GM12865 (cell line): ENCODE measurements at regions not wholly inside any gene's neighbourhood (a gene's known extent, or its start where the extent isn't known, plus 50 kb on each side); places are given as distances from the start of the nearest gene placed in this dataset.
"Not testable (repeated sequence)": the region's sequence is repeated elsewhere in the genome, so short reads cannot be mapped to it uniquely, and the experiment has no call there.

Experiments used
- DNase-seq: peaks from one replicate; pipeline ENCODE4 v3.0.0; 2010; ENCODE audit warnings: low read depth
- H3K4me3 ChIP-seq: 2 replicates; pipeline ENCODE4 v1.5.1; 2011; ENCODE audit warnings: mild to moderate bottlenecking, low read depth, low read length, control low read depth
- TF ChIP-seq, protein P1 (sequence below): IDR thresholded peaks from 2 replicates; pipeline ENCODE4 v1.5.1; 2011; ENCODE audit warnings: low read length, control low read depth, low read depth, inconsistent platforms; ENCODE audit not compliant: insufficient read depth; ENCODE audit errors: missing control alignments

DNA sequence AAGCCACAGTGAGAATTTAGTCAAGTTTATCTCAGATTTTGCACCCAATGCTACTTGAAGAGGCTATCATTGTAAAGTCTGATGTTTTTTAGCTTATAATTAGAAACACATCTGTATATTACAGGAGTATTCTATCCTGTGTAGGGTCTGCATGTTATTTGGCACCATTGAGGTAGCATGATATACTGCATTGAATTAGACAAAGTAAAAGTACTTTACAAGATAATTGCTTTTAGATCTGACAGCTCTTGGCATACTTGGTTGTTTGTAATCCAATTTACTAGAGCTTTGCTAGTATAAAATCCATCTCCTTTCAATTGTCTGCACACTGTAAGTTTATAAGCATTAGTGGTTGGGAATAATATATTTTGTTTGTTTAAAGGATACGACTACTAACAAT is 714.3 kb downstream of the ANKRD7 start:
- TF ChIP-seq, protein P1, sequence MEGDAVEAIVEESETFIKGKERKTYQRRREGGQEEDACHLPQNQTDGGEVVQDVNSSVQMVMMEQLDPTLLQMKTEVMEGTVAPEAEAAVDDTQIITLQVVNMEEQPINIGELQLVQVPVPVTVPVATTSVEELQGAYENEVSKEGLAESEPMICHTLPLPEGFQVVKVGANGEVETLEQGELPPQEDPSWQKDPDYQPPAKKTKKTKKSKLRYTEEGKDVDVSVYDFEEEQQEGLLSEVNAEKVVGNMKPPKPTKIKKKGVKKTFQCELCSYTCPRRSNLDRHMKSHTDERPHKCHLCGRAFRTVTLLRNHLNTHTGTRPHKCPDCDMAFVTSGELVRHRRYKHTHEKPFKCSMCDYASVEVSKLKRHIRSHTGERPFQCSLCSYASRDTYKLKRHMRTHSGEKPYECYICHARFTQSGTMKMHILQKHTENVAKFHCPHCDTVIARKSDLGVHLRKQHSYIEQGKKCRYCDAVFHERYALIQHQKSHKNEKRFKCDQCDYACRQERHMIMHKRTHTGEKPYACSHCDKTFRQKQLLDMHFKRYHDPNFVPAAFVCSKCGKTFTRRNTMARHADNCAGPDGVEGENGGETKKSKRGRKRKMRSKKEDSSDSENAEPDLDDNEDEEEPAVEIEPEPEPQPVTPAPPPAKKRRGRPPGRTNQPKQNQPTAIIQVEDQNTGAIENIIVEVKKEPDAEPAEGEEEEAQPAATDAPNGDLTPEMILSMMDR, result no peak

GRCh38 chr7:118944271-118944670 is 719.8 kb downstream of the ANKRD7 start:
- H3K4me3 ChIP-seq, result no peak overlapping the region
- TF ChIP-seq, protein P1, result no peak
- no peak for DNase-seq

More for the DNA sequence above, 714.3 kb downstream of the ANKRD7 start:
- DNase-seq, result no peak
- H3K4me3 ChIP-seq, result no peak overlapping the region

DNA sequence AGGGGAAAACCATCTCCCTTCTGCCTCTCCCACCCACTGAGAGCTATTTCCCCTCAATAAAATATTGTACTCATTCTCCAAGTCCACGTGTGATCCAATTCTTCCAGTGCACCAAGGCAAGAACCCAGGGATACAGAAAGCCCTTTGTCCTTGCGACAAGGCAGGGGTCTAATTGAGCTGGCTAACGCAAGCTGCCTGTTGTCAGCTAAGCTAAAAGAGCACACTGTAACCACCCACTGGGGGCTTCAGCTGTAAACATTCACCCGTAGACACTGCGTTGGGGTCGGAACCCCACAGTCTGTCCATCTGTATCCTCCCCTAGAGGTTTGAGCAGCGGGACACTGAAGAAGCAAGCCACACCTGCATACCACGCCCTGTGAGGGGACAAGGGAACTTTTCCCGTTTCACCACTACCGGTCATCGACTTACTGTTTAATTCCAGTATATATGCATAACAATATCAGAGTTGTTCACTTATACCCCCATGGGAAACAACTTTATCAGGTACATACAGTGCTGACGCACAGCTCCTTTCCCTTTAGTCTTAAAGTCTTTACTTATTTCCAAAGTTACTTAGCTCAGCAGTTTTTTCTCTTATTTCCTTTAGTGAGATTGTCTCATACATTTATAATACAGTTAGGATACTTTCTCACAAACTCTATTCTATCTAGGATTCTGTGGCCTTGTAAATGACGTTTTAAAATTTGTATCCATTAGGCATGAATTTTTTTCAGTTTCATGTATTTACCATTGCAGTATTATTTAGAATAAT is 721.6 kb downstream of the ANKRD7 start:
- TF ChIP-seq, protein P1, result no peak
- no peak for DNase-seq
- no peak overlapping the region for H3K4me3 ChIP-seq

DNA sequence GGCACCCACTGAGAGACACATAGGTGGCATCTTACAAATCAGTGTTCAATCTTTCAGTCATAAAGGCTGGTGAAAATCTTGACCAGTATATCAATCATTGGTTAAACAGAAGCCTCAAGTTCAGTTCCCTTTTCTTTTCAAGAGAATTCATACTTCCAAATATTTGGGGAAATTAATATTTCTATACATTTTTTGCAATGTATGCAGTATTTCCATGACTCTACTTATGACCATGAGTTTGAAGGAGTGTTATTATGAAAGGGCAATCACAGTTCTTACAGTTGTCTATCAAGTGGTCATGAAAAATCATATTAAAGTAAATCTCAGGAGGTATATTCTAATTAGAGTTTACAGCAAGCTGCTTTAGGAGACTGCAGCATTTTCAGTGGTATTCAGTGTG is 724.0 kb downstream of the ANKRD7 start:
- no peak for DNase-seq
- TF ChIP-seq, protein P1, result no peak
- no peak overlapping the region for H3K4me3 ChIP-seq

DNA sequence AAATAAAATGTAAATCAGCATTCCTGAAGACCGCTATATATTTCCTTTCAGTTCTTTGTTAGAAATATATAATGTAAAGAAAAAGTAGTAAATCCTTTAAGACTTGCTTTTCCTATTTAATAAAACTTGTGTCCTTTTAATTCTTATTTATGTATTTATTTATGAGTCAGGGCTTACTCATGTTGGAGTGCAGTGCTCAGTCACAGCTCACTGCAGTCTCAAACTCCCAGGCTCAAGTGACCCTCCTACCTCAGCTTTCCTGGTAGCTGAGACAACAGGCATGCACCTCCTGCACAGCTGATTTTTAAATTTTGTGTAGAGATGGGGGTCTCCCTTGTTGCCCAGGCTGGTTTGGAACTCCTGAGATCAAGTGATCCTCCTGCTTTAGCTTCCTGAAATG is 724.5 kb downstream of the ANKRD7 start:
- TF ChIP-seq, protein P1, result no peak
- no peak for DNase-seq

DNA sequence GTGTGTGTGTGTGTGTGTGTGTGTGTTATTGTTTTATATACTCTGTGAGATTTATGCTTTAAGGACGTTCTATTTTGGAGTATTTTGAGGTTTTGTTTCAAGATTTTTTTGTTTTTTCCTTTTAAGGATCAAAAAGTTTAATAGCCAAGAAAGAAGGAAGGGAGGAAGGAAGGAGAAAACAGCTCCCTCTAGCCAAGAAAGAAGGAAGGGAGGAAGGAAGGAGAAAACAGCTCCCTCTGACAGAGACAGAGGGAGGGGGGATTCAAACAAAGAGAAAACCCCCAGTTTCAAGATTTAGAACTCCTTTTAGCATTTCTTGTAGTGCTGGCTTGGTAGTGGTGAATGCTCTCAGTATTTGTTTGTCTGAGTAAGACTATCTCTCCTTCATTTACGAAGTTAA is 731.8 kb downstream of the ANKRD7 start:
- not testable (repeated sequence) for DNase-seq, H3K4me3 ChIP-seq

More for the DNA sequence above, 724.5 kb downstream of the ANKRD7 start:
- H3K4me3 ChIP-seq, result no peak overlapping the region

DNA sequence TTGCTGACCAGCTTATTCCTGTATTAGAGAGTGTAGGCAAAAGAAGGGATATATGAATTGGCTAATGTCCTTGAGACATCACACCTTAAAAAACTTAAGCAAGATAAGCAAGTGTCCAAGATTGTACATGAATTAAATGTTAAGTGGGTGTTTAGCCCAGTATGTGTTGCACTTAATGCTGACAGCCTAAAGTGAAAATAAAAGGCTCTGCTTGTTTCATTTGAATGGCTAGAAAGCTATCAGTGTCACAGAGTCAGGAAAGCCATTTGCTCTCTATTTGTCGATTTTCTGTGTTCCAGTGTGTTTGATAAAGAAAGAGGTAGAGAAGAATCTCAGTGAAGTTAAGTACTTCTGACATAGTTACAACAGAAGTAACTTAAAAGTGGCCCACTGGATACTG is 744.9 kb downstream of the ANKRD7 start:
- TF ChIP-seq, protein P1, result no peak
- H3K4me3 ChIP-seq, result no peak overlapping the region
- no peak for DNase-seq
